Activated naive CD8-positive, alpha-beta T cell treated with anti-CD3 and anti-CD28 coated beads for 36 hours (primary cell): ENCODE measurements at regions not wholly inside any gene's neighbourhood (a gene's known extent, or its start where the extent isn't known, plus 50 kb on each side); places are given as distances from the start of the nearest gene placed in this dataset.

Source experiments
- DNase-seq: peaks from one replicate; pipeline ENCODE4 v3.0.0; 2021
- H3K27ac Mint-ChIP-seq: one replicate; pipeline ENCODE4 v1.8.0; 2022; ENCODE audit warnings: mild to moderate bottlenecking, moderate library complexity, mixed read lengths
- H3K27me3 Mint-ChIP-seq: one replicate; pipeline ENCODE4 v1.8.0; 2022; ENCODE audit warnings: mild to moderate bottlenecking, mixed read lengths
- H3K36me3 Mint-ChIP-seq: one replicate; pipeline ENCODE4 v1.8.0; 2021; ENCODE audit warnings: mild to moderate bottlenecking, mixed read lengths
- H3K4me1 Mint-ChIP-seq: one replicate; pipeline ENCODE4 v1.8.0; 2021; ENCODE audit warnings: mixed read lengths
- H3K4me3 Mint-ChIP-seq: one replicate; pipeline ENCODE4 v1.8.0; 2022; ENCODE audit warnings: mild to moderate bottlenecking, moderate library complexity, mixed read lengths
- H3K9me3 Mint-ChIP-seq: one replicate; pipeline ENCODE4 v1.8.0; 2022; ENCODE audit warnings: mixed read lengths

DNA sequence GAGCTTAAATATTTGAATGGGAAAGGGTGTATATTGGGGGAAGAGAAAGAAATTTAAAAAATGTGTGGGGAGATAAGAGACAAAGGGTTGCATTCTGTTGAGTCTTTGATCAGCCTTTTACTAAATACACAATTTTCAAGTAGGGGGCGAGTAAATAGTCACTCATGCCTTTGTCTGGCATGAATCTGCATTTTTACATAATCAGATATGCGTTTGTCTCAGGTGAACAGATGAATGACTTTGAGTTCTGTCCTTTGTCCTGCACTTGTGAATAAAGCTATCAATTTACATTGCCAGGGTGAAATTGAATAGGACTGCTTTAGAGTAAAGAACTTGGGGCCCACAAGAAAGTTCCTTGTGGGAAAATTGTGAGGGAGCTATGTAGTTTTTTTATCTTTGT lies 523.6 kb upstream of the LUZP2 start:
- Mint-ChIP-seq H3K4me1 (no peaks in the 10 kb centered on the region), H3K36me3 (no peaks in the 10 kb centered on the region), H3K4me3 (no peak overlapping the region)

GRCh38 chr11:23974051-23974450 lies 522.8 kb upstream of the LUZP2 start:
- no peaks in the 10 kb centered on the region for H3K27me3 Mint-ChIP-seq
- H3K9me3 Mint-ChIP-seq: no peaks in the 10 kb centered on the region
- H3K4me1 Mint-ChIP-seq: no peaks in the 10 kb centered on the region
- no peak overlapping the region for H3K27ac Mint-ChIP-seq
- no peak for DNase-seq
- H3K36me3 Mint-ChIP-seq: no peaks in the 10 kb centered on the region
- H3K4me3 Mint-ChIP-seq: no peak overlapping the region

More for the DNA sequence above, 523.6 kb upstream of the LUZP2 start:
- Mint-ChIP-seq H3K9me3 (no peaks in the 10 kb centered on the region), H3K27ac (no peak overlapping the region), H3K27me3 (no peaks in the 10 kb centered on the region)
- no peak for DNase-seq

DNA sequence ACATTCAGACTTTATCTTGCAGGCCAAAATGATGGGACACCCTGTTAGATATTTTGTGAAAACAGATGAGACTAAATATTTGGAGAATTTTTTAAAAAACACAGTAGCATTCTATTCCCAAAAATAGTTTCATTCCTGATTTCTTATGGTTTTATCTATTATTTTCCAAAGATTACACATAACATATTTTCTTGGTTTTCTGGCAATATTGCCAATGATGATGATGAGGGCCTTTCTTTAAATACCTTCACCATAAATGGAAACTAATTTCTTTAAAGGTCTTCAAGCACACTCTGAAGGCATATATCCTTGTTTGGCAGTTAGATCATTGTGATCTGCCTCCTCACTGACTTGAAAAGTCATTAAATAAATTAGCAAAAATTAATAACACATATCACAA lies 522.3 kb upstream of the LUZP2 start:
- H3K27ac Mint-ChIP-seq: no peak overlapping the region
- H3K9me3 Mint-ChIP-seq: no peaks in the 10 kb centered on the region
- no peak for DNase-seq
- H3K27me3 Mint-ChIP-seq: no peaks in the 10 kb centered on the region
- H3K36me3 Mint-ChIP-seq: no peaks in the 10 kb centered on the region
- H3K4me3 Mint-ChIP-seq: no peak overlapping the region
- no peaks in the 10 kb centered on the region for H3K4me1 Mint-ChIP-seq

- H3K4me1 Mint-ChIP-seq: no peaks in the 10 kb centered on the region
Observed at GRCh38 chr11:23976426-23976825, 520.4 kb upstream of the LUZP2 start.

DNA sequence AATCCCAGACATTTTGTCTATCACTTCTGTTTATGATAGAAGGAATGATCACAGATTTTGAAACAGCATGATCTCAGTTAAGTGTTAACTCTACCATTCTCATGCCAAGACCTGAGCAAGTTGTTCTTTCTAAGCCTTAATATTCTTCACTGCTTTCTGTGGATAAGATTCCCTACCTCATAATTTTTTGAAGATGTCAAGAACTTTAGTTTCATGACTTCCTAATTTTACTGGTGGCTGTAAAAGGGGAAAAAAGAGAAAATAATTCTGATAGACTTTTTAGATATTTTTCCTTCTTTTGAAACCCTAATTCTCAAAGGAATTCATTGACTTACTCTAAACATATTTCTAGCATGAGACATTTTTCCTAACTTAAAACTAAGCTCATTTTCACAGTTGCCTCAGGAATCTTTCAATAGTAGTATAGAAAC lies 520.0 kb upstream of the LUZP2 start:
- no peak for DNase-seq
- Mint-ChIP-seq H3K4me3 (no peak overlapping the region), H3K4me1 (no peaks in the 10 kb centered on the region), H3K27me3 (no peaks in the 10 kb centered on the region), H3K27ac (no peak overlapping the region), H3K36me3 (no peaks in the 10 kb centered on the region), H3K9me3 (no peaks in the 10 kb centered on the region)

More at GRCh38 chr11:23976426-23976825, 520.4 kb upstream of the LUZP2 start:
- DNase-seq: no peak
- no peaks in the 10 kb centered on the region for H3K36me3 Mint-ChIP-seq
- no peaks in the 10 kb centered on the region for H3K9me3 Mint-ChIP-seq
- no peaks in the 10 kb centered on the region for H3K27me3 Mint-ChIP-seq
- no peak overlapping the region for H3K27ac Mint-ChIP-seq
- no peak overlapping the region for H3K4me3 Mint-ChIP-seq

DNA sequence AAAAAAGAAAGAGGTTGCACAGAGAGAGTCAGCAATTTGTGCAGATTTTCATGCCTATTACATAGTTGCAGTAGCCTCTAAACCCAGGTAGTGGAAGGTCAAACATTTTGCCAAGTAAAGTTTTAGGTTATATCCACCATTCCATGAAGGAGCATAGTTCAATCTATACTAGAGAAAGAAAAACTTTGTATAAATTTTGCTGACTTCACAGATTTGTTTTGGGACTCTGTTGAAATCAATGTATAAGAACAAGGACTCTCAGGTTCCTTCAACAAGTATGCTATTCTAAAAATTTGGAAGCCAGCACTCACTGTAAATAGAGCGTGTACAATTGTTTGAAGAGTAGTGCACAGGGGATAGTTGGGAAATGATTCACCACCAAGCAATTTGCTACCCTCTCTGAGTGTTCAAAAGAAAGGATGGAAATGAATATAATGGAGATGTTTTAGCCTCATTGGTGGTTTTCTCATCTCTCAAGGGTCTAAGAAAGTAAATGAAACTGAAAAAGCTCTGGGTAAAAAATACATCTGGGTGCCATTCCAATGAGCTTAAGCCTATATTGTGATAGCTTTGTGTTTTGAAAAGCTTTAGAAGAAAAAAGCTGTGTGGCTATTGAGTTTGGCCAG lies 508.4 kb upstream of the LUZP2 start:
- H3K27me3 Mint-ChIP-seq: no peaks in the 10 kb centered on the region
- H3K4me3 Mint-ChIP-seq: no peak overlapping the region
- no peak overlapping the region for H3K27ac Mint-ChIP-seq
- no peaks in the 10 kb centered on the region for H3K9me3 Mint-ChIP-seq
- H3K4me1 Mint-ChIP-seq: no peaks in the 10 kb centered on the region
- no peaks in the 10 kb centered on the region for H3K36me3 Mint-ChIP-seq
- DNase-seq: no peak

GRCh38 chr11:23990346-23991164 lies 506.3 kb upstream of the LUZP2 start:
- Mint-ChIP-seq H3K4me3 (no peak overlapping the region), H3K4me1 (no peaks in the 10 kb centered on the region), H3K36me3 (no peaks in the 10 kb centered on the region)

GRCh38 chr11:23991165-23991539 lies 505.7 kb upstream of the LUZP2 start:
- no peak overlapping the region for H3K4me3 Mint-ChIP-seq
- no peaks in the 10 kb centered on the region for H3K9me3 Mint-ChIP-seq
- H3K27ac Mint-ChIP-seq: no peak overlapping the region
- no peaks in the 10 kb centered on the region for H3K27me3 Mint-ChIP-seq
- DNase-seq: no peak
- no peaks in the 10 kb centered on the region for H3K4me1 Mint-ChIP-seq
- H3K36me3 Mint-ChIP-seq: no peaks in the 10 kb centered on the region

More at GRCh38 chr11:23990346-23991164, 506.3 kb upstream of the LUZP2 start:
- no peaks in the 10 kb centered on the region for H3K9me3 Mint-ChIP-seq
- DNase-seq: no peak
- H3K27ac Mint-ChIP-seq: no peak overlapping the region
- H3K27me3 Mint-ChIP-seq: no peaks in the 10 kb centered on the region

- Mint-ChIP-seq H3K27me3 (no peaks in the 10 kb centered on the region), H3K9me3 (peaks cover 3% of the 10 kb centered on the region), H3K4me3 (no peak overlapping the region), H3K27ac (no peak overlapping the region), H3K36me3 (no peaks in the 10 kb centered on the region), H3K4me1 (no peaks in the 10 kb centered on the region)
- no peak for DNase-seq
Observed at GRCh38 chr11:23995891-23996290, 501.0 kb upstream of the LUZP2 start.

DNA sequence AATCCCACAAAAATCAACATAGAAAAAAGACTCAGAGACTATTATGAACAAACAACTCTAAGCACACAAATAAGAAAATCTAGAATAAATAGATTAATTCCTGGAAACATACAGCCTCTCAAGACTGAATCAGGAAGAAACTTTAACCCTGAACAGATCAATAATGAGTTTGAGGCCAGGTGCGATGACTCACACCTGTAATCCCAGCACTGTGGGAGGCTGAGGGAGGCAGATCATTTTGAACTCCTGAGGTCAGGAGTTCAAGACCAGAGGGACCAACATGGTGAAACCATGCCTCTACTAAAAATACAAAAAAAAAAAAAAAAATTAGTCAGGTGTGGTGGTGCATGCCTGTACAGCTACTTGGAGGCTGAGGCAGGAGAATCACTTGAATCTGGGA lies 499.5 kb upstream of the LUZP2 start:
- no peak overlapping the region for H3K4me3 Mint-ChIP-seq
- H3K27me3 Mint-ChIP-seq: no peaks in the 10 kb centered on the region
- H3K9me3 Mint-ChIP-seq: peaks cover 5% of the 10 kb centered on the region
- H3K4me1 Mint-ChIP-seq: no peaks in the 10 kb centered on the region
- no peaks in the 10 kb centered on the region for H3K36me3 Mint-ChIP-seq
- no peak for DNase-seq
- H3K27ac Mint-ChIP-seq: no peak overlapping the region

DNA sequence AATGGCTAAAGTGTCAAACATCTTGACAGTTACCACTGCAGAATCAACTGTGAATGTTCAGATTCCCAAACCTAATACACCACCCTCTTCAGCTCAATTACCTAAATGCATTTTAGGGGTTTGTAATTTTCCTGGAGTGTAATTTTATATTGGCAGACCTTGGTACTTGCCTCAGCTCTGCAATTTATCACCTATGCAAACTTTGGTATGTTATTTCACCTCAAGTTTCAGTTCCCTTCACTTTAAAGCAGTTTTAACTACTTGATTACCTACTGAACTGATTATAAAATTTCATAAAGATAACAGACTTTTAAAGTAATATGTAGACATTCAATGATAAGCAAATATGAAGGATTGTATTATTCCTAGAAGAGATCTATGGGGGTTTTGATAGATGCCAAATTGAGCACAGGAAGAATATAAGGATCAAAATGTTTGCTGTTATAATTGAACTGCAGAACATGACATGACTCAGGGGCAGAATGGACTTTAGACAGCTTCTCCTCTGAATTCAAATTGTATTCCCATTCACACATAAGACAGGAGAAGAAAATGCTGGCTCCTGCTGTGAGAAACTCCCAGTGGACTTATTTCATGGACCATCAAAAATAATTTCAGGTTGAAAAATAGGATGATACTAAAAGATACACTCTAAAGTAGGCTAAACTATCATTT lies 491.5 kb upstream of the LUZP2 start:
- Mint-ChIP-seq H3K27ac (no peak overlapping the region), H3K36me3 (no peaks in the 10 kb centered on the region), H3K4me1 (no peaks in the 10 kb centered on the region), H3K27me3 (no peaks in the 10 kb centered on the region), H3K9me3 (peaks cover 3% of the 10 kb centered on the region), H3K4me3 (no peak overlapping the region)
- no peak for DNase-seq

- Mint-ChIP-seq H3K27ac (no peak overlapping the region), H3K4me3 (no peak overlapping the region), H3K9me3 (peaks cover 9% of the 10 kb centered on the region), H3K4me1 (no peaks in the 10 kb centered on the region), H3K27me3 (no peaks in the 10 kb centered on the region), H3K36me3 (no peaks in the 10 kb centered on the region)
- no peak for DNase-seq
Observed at GRCh38 chr11:24043842-24044241, 453.0 kb upstream of the LUZP2 start.

DNA sequence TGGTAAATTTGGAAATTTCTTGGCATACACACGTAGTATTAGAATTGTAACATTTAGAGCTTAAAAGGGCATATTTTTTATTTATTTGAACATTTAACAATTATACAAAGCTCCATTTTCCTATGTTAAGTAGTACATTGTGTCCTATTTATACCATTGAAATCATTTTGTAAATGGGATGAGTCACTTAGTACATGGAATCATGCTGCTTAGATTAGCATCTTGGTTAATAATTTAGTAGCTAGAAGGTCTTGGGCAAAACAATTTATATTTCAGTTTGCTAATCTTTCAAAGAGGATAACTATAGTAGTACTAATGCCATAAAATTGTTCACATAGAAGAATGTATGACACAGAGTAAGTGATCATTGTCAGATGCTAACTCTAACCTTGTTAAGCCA lies 450.1 kb upstream of the LUZP2 start:
- Mint-ChIP-seq H3K4me1 (no peaks in the 10 kb centered on the region), H3K36me3 (no peaks in the 10 kb centered on the region), H3K4me3 (no peak overlapping the region), H3K27me3 (no peaks in the 10 kb centered on the region), H3K27ac (no peak overlapping the region), H3K9me3 (peaks cover 10% of the 10 kb centered on the region)
- DNase-seq: no peak

DNA sequence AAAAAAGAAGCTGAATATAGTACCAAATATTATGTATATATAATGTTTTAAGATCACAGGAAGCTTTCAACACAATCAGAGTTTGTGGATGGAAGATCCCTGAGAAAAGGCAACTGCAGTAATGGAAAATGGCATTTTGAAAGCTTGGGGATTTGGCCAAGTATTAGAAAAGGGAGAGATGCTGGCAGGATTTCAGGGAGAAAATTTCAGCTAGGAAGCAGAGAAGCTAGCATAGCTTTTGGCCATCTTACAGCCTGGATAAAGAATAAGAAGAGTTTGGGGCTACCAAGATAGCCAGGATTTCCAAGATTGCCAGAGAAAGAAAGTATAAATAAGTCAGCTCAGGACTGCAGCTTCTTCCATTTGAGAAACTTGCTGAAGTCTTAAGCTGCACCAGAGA lies 440.8 kb upstream of the LUZP2 start:
- Mint-ChIP-seq H3K9me3 (no peaks in the 10 kb centered on the region), H3K27ac (no peak overlapping the region), H3K36me3 (no peaks in the 10 kb centered on the region), H3K4me3 (no peak overlapping the region), H3K27me3 (no peaks in the 10 kb centered on the region), H3K4me1 (no peaks in the 10 kb centered on the region)
- no peak for DNase-seq

- H3K27me3 Mint-ChIP-seq: no peaks in the 10 kb centered on the region
- no peak for DNase-seq
- no peaks in the 10 kb centered on the region for H3K9me3 Mint-ChIP-seq
- H3K27ac Mint-ChIP-seq: no peak overlapping the region
- no peaks in the 10 kb centered on the region for H3K4me1 Mint-ChIP-seq
- H3K36me3 Mint-ChIP-seq: no peaks in the 10 kb centered on the region
- H3K4me3 Mint-ChIP-seq: no peak overlapping the region
Observed at GRCh38 chr11:24060125-24060524, 436.7 kb upstream of the LUZP2 start.
